SH-SY5Y (cell line): ENCODE measurements at regions not wholly inside any gene's neighbourhood (a gene's known extent, or its start where the extent isn't known, plus 50 kb on each side); places are given as distances from the start of the nearest gene placed in this dataset.

Experiments used
- GATA2 ChIP-seq: IDR thresholded peaks from 2 replicates; pipeline ENCODE4 v1.6.1; 2011; ENCODE audit warnings: mild to moderate bottlenecking, low read depth, low read length
- GATA3 ChIP-seq: IDR thresholded peaks from 2 replicates; pipeline ENCODE4 v1.6.1; 2011; ENCODE audit warnings: low read depth, mild to moderate bottlenecking, low read length, moderate library complexity

GRCh38 chr5:53790026-53790425 lies 229.6 kb downstream of the NDUFS4 start:
- TF ChIP-seq GATA2, result no peak
- TF ChIP-seq GATA3, result no peak
